Nephron progenitor cell (in vitro differentiated cells): ENCODE measurements at regions not wholly inside any gene's neighbourhood (a gene's known extent, or its start where the extent isn't known, plus 50 kb on each side); places are given as distances from the start of the nearest gene placed in this dataset.

Source experiments
- DNase-seq: peaks from one replicate; pipeline ENCODE4 v3.0.0; 2021
- H3K27ac Mint-ChIP-seq: 2 replicates; pipeline ENCODE4 v1.8.0; 2021; ENCODE audit warnings: mild to moderate bottlenecking, moderate library complexity, mixed read lengths
- H3K27me3 Mint-ChIP-seq: 2 replicates; pipeline ENCODE4 v1.8.0; 2021; ENCODE audit warnings: mild to moderate bottlenecking, low read depth, mixed read lengths; ENCODE audit not compliant: poor library complexity
- H3K36me3 Mint-ChIP-seq: 2 replicates; pipeline ENCODE4 v1.8.0; 2021; ENCODE audit warnings: low read depth, mixed read lengths
- H3K4me1 Mint-ChIP-seq: 2 replicates; pipeline ENCODE4 v1.8.0; 2021; ENCODE audit warnings: mixed read lengths
- H3K4me3 Mint-ChIP-seq: 2 replicates; pipeline ENCODE4 v1.8.0; 2021; ENCODE audit warnings: mild to moderate bottlenecking, moderate library complexity, mixed read lengths
- H3K9me3 Mint-ChIP-seq: 2 replicates; pipeline ENCODE4 v1.8.0; 2021; ENCODE audit warnings: mild to moderate bottlenecking, moderate library complexity, mixed read lengths
- CTCF ChIP-seq: fragments of 200-600 bp; sonication (generic); IDR thresholded peaks from 2 replicates; pipeline ENCODE4 v1.5.0; 2021; ENCODE audit warnings: antibody characterized with exemption

- H3K4me1 Mint-ChIP-seq = no peaks in the 10 kb centered on the region
- no peak overlapping the region for H3K27ac Mint-ChIP-seq
- DNase-seq = no peak
- no peak for TF ChIP-seq CTCF
- H3K27me3 Mint-ChIP-seq = peaks cover 12% of the 10 kb centered on the region
- no peaks in the 10 kb centered on the region for H3K9me3 Mint-ChIP-seq
- no peak overlapping the region for H3K4me3 Mint-ChIP-seq
- H3K36me3 Mint-ChIP-seq = no peaks in the 10 kb centered on the region
These were observed 308.4 kb downstream of the MSX2 start for GRCh38 chr5:175032741-175033151.

GRCh38 chr5:175032013-175032412 is 307.6 kb downstream of the MSX2 start:
- DNase-seq = no peak
- Mint-ChIP-seq H3K9me3 (no peaks in the 10 kb centered on the region), H3K27ac (no peak overlapping the region), H3K36me3 (no peaks in the 10 kb centered on the region), H3K4me3 (no peak overlapping the region), H3K27me3 (peaks cover 10% of the 10 kb centered on the region), H3K4me1 (no peaks in the 10 kb centered on the region)
- no peak for TF ChIP-seq CTCF

- Mint-ChIP-seq H3K27ac (no peak overlapping the region), H3K36me3 (no peaks in the 10 kb centered on the region), H3K4me1 (no peaks in the 10 kb centered on the region), H3K4me3 (no peak overlapping the region), H3K27me3 (peaks cover 22% of the 10 kb centered on the region), H3K9me3 (peaks cover 18% of the 10 kb centered on the region)
- no peak for TF ChIP-seq CTCF
- DNase-seq = no peak
These were observed 303.0 kb downstream of the MSX2 start for GRCh38 chr5:175027390-175027789.

GRCh38 chr5:175025077-175025476 is 300.7 kb downstream of the MSX2 start:
- no peaks in the 10 kb centered on the region for H3K36me3 Mint-ChIP-seq
- peaks cover 18% of the 10 kb centered on the region for H3K9me3 Mint-ChIP-seq
- no peak overlapping the region for H3K27ac Mint-ChIP-seq
- no peak for DNase-seq
- H3K27me3 Mint-ChIP-seq = peaks cover 25% of the 10 kb centered on the region
- H3K4me3 Mint-ChIP-seq = no peak overlapping the region
- no peaks in the 10 kb centered on the region for H3K4me1 Mint-ChIP-seq
- no peak for TF ChIP-seq CTCF

- no peaks in the 10 kb centered on the region for H3K36me3 Mint-ChIP-seq
- no peak overlapping the region for H3K27ac Mint-ChIP-seq
- H3K9me3 Mint-ChIP-seq = peaks cover 18% of the 10 kb centered on the region
- H3K27me3 Mint-ChIP-seq = peaks cover 25% of the 10 kb centered on the region
- no peak for TF ChIP-seq CTCF
- H3K4me3 Mint-ChIP-seq = no peak overlapping the region
- H3K4me1 Mint-ChIP-seq = no peaks in the 10 kb centered on the region
- DNase-seq = no peak
These were observed 297.7 kb downstream of the MSX2 start for GRCh38 chr5:175021841-175022625.

- H3K4me3 Mint-ChIP-seq = no peak overlapping the region
- no peak for DNase-seq
- H3K27ac Mint-ChIP-seq = no peak overlapping the region
- no peak for TF ChIP-seq CTCF
- H3K27me3 Mint-ChIP-seq = peaks cover 21% of the 10 kb centered on the region
- H3K9me3 Mint-ChIP-seq = peaks cover 16% of the 10 kb centered on the region
- no peaks in the 10 kb centered on the region for H3K4me1 Mint-ChIP-seq
- H3K36me3 Mint-ChIP-seq = no peaks in the 10 kb centered on the region
These were observed 296.9 kb downstream of the MSX2 start for GRCh38 chr5:175021321-175021720.
